ENCODE measurements at regions not wholly inside any gene's neighbourhood (a gene's known extent, or its start where the extent isn't known, plus 50 kb on each side); places are given as distances from the start of the nearest gene placed in this dataset.
A peak's percentile ranks its signal among the peaks of the same experiment; 100 is the strongest.

GRCh38 chr3:76078101-76078500 lies 292.8 kb upstream of the ZNF717 start:
- DNase-seq = no peak

DNA sequence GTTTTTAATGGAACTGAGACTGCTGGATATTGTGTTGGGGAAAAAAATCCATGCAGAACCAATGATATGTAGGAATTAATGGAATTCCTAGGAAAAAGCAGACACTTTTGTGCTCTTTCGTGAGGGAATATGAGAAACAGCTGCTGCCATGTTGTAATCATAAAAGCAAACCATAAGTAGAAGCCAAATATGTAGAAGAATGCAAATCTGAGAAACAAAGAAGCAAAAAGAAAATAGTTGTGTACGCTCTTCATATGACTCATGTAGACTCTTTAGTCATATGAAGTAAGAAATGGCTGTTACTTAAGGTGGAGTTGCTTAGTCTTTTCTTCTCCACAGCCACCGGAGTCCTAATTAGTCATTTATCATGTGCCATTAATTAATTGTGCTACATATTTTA lies 298.6 kb upstream of the ZNF717 start:
- no peak for DNase-seq

GRCh38 chr3:76096036-76096435 lies 310.7 kb upstream of the ZNF717 start:
- no peak for DNase-seq

GRCh38 chr3:76096836-76097588 lies 311.7 kb upstream of the ZNF717 start:
- DNase-seq = no peak

- DNase-seq = no peak
These were observed 312.2 kb upstream of the ZNF717 start for GRCh38 chr3:76097589-76097969.

GRCh38 chr3:76099956-76100355 lies 314.6 kb upstream of the ZNF717 start:
- no peak for DNase-seq

- peak in 1 of 2 experiments; percentile 25 for DNase-seq
These were observed 322.7 kb upstream of the ZNF717 start for GRCh38 chr3:76107935-76108570.

- DNase-seq = no peak
These were observed 326.5 kb upstream of the ZNF717 start for GRCh38 chr3:76111808-76112207.

DNA sequence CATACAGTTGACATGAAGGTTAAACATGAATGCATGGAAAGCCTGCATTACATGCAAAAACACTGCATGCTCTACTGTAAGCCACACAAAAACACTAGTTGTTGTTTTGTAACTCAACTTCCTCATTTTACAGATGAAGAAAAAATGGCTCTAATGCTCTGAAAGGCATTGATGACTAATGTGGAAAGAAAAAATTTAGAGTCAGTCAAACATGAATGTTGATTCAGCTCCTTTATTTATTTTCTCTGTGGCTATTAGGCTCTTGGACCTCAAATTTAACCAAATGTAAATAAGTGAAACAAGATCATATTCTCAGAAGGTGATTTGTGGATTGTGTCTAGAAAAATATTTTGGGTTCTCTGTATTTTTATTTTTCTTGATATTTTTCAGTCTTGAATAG lies 336.7 kb upstream of the ZNF717 start:
- DNase-seq = no peak

GRCh38 chr3:76129441-76129840 lies 344.1 kb upstream of the ZNF717 start:
- DNase-seq = no peak

- no peak for DNase-seq
These were observed 346.2 kb upstream of the ZNF717 start for GRCh38 chr3:76131396-76132153.

- no peak for DNase-seq
These were observed 346.8 kb upstream of the ZNF717 start for GRCh38 chr3:76132154-76132470.

- no peak for DNase-seq
These were observed 348.8 kb upstream of the ZNF717 start for GRCh38 chr3:76134166-76134565.

DNA sequence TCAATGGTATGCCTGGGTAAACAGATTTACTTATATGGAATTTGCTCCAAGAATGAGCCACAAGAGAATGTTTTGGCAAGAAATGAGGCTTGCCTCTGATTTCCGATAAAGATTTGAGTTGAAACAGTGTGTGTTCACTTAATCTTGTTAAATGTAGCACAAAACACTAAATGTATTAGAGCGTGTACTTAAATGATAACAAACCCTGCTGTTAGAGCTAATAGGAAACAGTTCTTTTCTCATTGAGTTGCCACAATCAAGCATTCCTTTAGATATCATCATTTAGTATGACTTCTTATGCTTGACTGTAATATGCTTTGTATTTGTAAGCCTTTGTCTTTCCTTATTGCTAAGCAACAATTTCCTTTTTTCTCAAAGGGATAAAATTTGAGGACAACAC lies 353.6 kb upstream of the ZNF717 start:
- no peak for DNase-seq

GRCh38 chr3:76147846-76148245 lies 362.5 kb upstream of the ZNF717 start:
- no peak for DNase-seq

DNA sequence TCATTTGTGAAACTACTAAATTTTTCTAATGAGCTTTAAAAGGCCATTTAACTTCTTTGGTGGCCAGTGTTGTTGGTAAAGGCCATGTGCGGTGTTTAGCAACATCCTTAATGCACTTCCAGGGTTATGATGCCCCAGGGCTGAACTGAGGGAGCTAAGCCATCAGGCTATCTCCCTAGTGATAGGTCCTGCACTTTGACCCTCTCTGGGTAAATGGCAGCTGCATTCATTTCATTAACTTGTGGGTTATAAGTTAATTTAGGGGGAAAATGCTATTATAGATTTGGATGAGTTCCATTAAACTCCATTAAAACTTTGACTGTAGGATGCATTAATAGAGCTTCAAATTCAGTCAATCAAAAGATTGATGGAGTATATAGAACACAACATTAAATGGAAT lies 366.7 kb upstream of the ZNF717 start:
- DNase-seq = no peak

- no peak for DNase-seq
These were observed 376.5 kb upstream of the ZNF717 start for GRCh38 chr3:76161856-76162255.

- no peak for DNase-seq
These were observed 386.3 kb upstream of the ZNF717 start for GRCh38 chr3:76171647-76172046.

GRCh38 chr3:76177610-76178009 lies 392.3 kb upstream of the ZNF717 start:
- DNase-seq = no peak

DNA sequence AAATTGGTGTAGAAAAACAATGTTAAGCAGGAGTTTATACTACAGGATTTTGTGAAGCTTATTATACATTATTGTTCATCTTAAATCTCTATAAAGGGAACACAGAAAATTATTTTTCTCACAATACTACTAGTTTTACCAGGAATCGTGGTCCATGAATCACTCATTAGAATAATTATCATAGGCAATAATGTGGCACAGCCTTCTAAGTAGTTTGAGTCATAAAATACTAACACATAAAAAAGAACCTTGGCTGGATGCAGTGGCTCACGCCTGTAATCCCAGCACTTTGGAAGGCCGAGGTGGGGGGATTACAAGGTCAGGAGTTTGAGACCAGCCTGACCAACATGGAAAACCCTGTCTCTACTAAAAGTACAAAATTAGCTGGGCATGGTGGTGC lies 393.1 kb upstream of the ZNF717 start:
- DNase-seq = no peak

DNA sequence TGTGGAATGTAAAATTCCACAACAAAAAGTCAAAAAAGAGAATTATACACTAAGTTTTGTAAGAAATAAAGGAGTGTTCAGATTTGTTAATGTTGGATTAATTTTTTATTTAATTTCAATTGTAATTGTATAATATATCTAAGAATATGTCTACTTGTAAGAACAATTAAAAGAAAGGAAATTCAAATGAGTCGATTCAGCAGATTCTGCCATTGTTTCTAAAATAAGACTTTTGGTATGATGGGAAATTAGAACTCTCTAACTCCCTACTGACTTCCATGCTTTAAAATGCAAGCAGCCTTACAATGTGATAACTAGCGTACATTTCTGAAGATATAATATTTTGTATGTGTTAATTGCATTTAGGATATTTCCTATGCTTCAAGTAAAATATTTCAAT lies 395.9 kb upstream of the ZNF717 start:
- no peak for DNase-seq

DNA sequence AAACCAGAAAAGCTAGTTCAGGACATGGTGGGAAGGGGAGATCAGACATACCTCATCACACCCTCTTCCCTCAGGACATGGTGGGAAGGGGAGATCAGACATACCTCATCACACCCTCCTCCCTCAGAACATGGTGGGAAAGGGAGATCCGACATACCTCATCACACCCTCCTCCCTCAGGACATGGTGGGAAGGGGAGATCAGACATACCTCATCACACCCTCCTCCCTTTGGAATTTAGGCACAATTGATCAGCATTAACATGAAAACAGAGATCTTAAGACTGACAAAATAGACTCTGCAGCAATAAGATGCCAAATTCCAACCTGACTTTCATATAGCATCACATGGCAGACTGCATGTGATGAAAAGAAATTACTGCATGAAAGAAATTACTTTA lies 412.7 kb upstream of the ZNF717 start:
- no peak for DNase-seq

- DNase-seq = no peak
These were observed 414.0 kb upstream of the ZNF717 start for GRCh38 chr3:76199382-76199781.

- DNase-seq = no peak
These were observed 418.2 kb upstream of the ZNF717 start for GRCh38 chr3:76203578-76203977.
